ENCODE measurements at regions not wholly inside any gene's neighbourhood (a gene's known extent, or its start where the extent isn't known, plus 50 kb on each side); places are given as distances from the start of the nearest gene placed in this dataset.

DNA sequence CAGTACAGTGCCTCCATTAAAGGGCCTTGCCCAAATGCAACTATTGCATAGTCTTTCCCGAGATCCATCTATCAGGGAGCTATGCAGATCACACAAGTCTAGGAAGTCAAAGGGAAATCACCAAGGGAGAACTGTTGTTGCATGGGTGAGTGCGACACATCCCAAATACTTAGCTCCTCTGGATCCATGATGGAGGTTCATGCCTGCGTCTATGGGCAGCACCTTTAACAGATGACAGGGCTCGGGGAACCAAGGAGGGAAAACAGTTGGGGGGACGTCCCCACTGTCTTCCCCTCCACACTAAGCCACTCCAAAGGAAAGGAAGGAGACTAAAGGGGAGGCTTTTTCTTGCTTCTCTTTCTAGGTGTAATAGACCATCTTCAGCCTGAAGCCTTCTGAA lies 552.8 kb upstream of the PKDCC start:
- TF ChIP-seq POLR2AphosphoS5 (IDR thresholded peaks at IDR 0.05) (no peak), POLR2A (IDR thresholded peaks at IDR 0.05) (no peak), EP300 (IDR thresholded peaks at IDR 0.05) (no peak)
- TF ChIP-seq, protein P1, sequence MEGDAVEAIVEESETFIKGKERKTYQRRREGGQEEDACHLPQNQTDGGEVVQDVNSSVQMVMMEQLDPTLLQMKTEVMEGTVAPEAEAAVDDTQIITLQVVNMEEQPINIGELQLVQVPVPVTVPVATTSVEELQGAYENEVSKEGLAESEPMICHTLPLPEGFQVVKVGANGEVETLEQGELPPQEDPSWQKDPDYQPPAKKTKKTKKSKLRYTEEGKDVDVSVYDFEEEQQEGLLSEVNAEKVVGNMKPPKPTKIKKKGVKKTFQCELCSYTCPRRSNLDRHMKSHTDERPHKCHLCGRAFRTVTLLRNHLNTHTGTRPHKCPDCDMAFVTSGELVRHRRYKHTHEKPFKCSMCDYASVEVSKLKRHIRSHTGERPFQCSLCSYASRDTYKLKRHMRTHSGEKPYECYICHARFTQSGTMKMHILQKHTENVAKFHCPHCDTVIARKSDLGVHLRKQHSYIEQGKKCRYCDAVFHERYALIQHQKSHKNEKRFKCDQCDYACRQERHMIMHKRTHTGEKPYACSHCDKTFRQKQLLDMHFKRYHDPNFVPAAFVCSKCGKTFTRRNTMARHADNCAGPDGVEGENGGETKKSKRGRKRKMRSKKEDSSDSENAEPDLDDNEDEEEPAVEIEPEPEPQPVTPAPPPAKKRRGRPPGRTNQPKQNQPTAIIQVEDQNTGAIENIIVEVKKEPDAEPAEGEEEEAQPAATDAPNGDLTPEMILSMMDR (IDR thresholded peaks at IDR 0.05) = no peak

DNA sequence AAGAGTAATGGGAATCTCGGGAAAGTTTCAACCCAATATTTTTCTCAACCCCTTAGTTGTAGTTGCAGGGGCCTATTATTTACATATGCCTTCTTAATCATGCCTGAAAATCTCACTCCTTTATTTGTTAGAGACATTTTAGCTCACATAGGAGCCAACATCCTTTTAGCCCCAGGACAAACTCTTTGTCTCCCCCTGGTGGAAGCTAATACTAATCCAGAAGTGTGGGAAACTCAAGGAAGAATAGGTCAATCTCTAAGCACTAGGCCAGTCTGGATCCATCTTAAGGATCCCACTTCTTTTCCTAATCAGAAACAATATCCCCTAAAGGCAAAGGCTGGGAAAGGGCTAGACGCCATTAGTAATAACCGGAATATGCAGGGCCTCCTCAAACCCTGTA lies 550.9 kb upstream of the PKDCC start:
- H3K4me1 ChIP-seq = no peaks in the 10 kb centered on the region
- H3K27ac ChIP-seq = no peak overlapping the region
- WGBS, 2 donors (ENCODE audit: low coverage in 1 of 2) = 100% methylated on average over 3 of the region's 3 CpGs; no CpG with 5 or more reads in 1 of the 2 donors
- no peak overlapping the region for H3K4me3 ChIP-seq
- no peak for ATAC-seq
- H3K9me3 ChIP-seq = peaks cover 4 to 63% (median 7%) of the 10 kb centered on the region in 3 donors
- TF ChIP-seq POLR2A (IDR thresholded peaks at IDR 0.05) = no peak
- TF ChIP-seq, protein P1 (IDR thresholded peaks at IDR 0.05) = peak in 1 of 4 experiments; percentile 11
- no peak for TF ChIP-seq EP300 (IDR thresholded peaks at IDR 0.05)
- no peak for TF ChIP-seq POLR2AphosphoS5 (IDR thresholded peaks at IDR 0.05)
- no peaks in the 10 kb centered on the region for H3K27me3 ChIP-seq
- H3K36me3 ChIP-seq = no peaks in the 10 kb centered on the region

More for the DNA sequence above, 552.8 kb upstream of the PKDCC start:
- H3K27ac ChIP-seq = no peak overlapping the region
- no peaks in the 10 kb centered on the region for H3K36me3 ChIP-seq
- H3K4me3 ChIP-seq = no peak overlapping the region
- no peaks in the 10 kb centered on the region for H3K27me3 ChIP-seq
- no peak for ATAC-seq
- H3K4me1 ChIP-seq = no peaks in the 10 kb centered on the region
- H3K9me3 ChIP-seq = peaks cover 4 to 59% (median 7%) of the 10 kb centered on the region in 3 donors
- 64 to 80% methylated on average over 4 to 5 of the region's 5 CpGs for WGBS, 2 donors (ENCODE audit: low coverage in 1 of 2)

DNA sequence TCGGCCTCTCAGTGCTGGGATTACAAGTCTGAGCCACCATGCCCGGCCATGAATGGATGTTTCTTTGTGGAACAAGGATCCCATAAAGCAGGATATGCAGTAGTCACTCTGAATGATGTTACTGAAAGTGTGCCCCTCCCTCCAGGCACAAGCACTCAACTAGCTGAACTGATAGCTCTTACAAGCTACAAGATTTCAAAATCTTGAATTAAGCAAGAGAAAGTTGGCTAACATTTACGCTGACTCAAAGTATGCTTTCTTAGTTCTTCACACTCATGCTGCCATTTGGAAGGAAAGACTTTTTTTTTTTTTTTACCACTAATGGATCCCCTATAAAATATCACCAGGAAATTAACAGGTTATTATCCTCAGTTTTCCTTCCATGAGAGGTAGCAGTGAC lies 549.0 kb upstream of the PKDCC start:
- H3K27ac ChIP-seq = no peak overlapping the region
- ATAC-seq = no peak
- H3K36me3 ChIP-seq = no peaks in the 10 kb centered on the region
- WGBS, 2 donors (ENCODE audit: low coverage in 1 of 2) = 95 to 100% methylated on average over 2 to 3 of the region's 3 CpGs
- H3K9me3 ChIP-seq = peaks cover 4 to 58% (median 7%) of the 10 kb centered on the region in 3 donors
- H3K27me3 ChIP-seq = no peaks in the 10 kb centered on the region
- no peak overlapping the region for H3K4me3 ChIP-seq
- H3K4me1 ChIP-seq = no peaks in the 10 kb centered on the region
- TF ChIP-seq POLR2AphosphoS5 (IDR thresholded peaks at IDR 0.05) (no peak), POLR2A (IDR thresholded peaks at IDR 0.05) (no peak), EP300 (IDR thresholded peaks at IDR 0.05) (no peak)
- TF ChIP-seq, protein P1 (IDR thresholded peaks at IDR 0.05) = no peak

DNA sequence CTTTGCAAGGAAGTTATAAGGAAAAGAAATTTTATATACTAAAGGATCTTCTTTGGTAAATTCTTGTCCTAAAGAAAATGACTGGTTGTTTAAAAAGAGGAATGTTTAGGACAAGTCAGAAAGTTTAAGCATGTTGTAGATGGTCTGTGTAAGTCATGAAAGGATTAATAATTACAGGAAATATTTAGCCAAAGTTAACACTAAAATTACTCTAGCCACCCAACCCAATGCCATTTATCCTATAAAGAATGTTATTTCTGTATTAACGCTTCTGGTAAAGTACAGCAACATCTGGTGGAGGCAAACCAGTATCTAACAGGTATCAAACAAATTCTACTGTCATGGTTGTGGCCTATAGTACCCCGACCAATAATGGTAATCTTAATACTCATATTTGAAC lies 546.9 kb upstream of the PKDCC start:
- TF ChIP-seq EP300 (IDR thresholded peaks at IDR 0.05) (no peak), POLR2A (IDR thresholded peaks at IDR 0.05) (no peak), POLR2AphosphoS5 (IDR thresholded peaks at IDR 0.05) (no peak)
- TF ChIP-seq, protein P1 (IDR thresholded peaks at IDR 0.05) = no peak
- H3K36me3 ChIP-seq = no peaks in the 10 kb centered on the region
- H3K4me1 ChIP-seq = no peaks in the 10 kb centered on the region
- H3K27ac ChIP-seq = no peak overlapping the region
- peaks cover 0 to 37% (median 0%) of the 10 kb centered on the region in 3 donors for H3K9me3 ChIP-seq
- 84 to 92% methylated on average over 2 of the region's 2 CpGs for WGBS, 2 donors (ENCODE audit: low coverage in 1 of 2)
- no peaks in the 10 kb centered on the region for H3K27me3 ChIP-seq
- no peak overlapping the region for H3K4me3 ChIP-seq
- ATAC-seq = no peak

DNA sequence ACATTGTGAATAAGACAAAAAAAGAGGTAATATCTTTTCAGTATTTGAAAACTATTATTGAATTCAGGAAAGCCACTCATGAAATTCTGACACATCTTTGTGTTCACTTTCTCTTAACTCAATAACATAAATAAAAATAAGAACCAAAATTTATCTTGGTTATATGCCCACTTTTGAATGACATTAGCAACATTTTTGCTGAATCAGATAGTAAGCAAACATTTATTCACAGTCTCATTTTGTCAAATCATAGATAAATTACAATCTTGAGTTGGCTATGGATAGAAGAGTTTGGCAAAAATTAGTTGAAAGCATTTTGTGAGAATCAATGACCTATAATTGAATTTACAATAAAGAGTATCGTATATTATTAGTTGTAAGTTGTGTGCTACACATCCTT lies 545.1 kb upstream of the PKDCC start:
- Histone ChIP-seq H3K4me1 (no peaks in the 10 kb centered on the region), H3K4me3 (no peak overlapping the region), H3K27ac (no peak overlapping the region), H3K9me3 (peaks cover 0 to 18% (median 0%) of the 10 kb centered on the region in 3 donors), H3K27me3 (no peaks in the 10 kb centered on the region), H3K36me3 (no peaks in the 10 kb centered on the region)
- 53 to 95% methylated on average over 1 of the region's 1 CpG for WGBS, 2 donors (ENCODE audit: low coverage in 1 of 2)
- no peak for TF ChIP-seq POLR2AphosphoS5 (IDR thresholded peaks at IDR 0.05)
- TF ChIP-seq, protein P1 (IDR thresholded peaks at IDR 0.05) = no peak
- no peak for TF ChIP-seq EP300 (IDR thresholded peaks at IDR 0.05)
- no peak for TF ChIP-seq POLR2A (IDR thresholded peaks at IDR 0.05)
- no peak for ATAC-seq
